ENCODE measurements at regions not wholly inside any gene's neighbourhood (a gene's known extent, or its start where the extent isn't known, plus 50 kb on each side); places are given as distances from the start of the nearest gene placed in this dataset.

- Histone ChIP-seq H3K27me3 (ENCODE audit: insufficient read depth, low read length, poor library complexity, severe bottlenecking) (no peaks in the 10 kb centered on the region), H4K20me1 (ENCODE audit: insufficient read depth, low read length, poor library complexity, severe bottlenecking) (no peaks in the 10 kb centered on the region), H3K9me2 (replicated peaks; ENCODE audit: low read depth, low read length) (no peaks in the 10 kb centered on the region; the same call in 1 of the 2 replicates), H3K4me2 (ENCODE audit: low read depth, low read length, poor library complexity, severe bottlenecking) (no peak overlapping the region), H3K9ac (ENCODE audit: low read depth, low read length, poor library complexity, severe bottlenecking) (no peak overlapping the region), H3K9me3 (ENCODE audit: insufficient read depth, low read depth, low read length) (no peaks in the 10 kb centered on the region), H3K79me2 (ENCODE audit: insufficient read depth, low read length) (no peaks in the 10 kb centered on the region), H3K4me1 (ENCODE audit: insufficient read depth, low read length, poor library complexity, severe bottlenecking) (no peaks in the 10 kb centered on the region), H2AFZ (ENCODE audit: low read length) (no peak overlapping the region), H3K36me3 (ENCODE audit: insufficient read depth, low read length) (no peaks in the 10 kb centered on the region), H3F3A (ENCODE audit: low read depth) (no peaks in the 10 kb centered on the region), H3K4me3 (ENCODE audit: low read length, poor library complexity, severe bottlenecking) (no peak overlapping the region)
- TF ChIP-seq EZH2phosphoT487 (IDR thresholded peaks at IDR 0.05; ENCODE audit: borderline replicate concordance) (no peak), CTCF (conservative IDR thresholded peaks at IDR 0.05; ENCODE audit: low read length) (no peak)
These were observed 168.1 kb downstream of the EFHB start for GRCh38 chr3:19765954-19766353.

- Histone ChIP-seq H3K4me1 (ENCODE audit: insufficient read depth, low read length, poor library complexity, severe bottlenecking) (peaks cover 5% of the 10 kb centered on the region), H3F3A (ENCODE audit: low read depth) (no peaks in the 10 kb centered on the region)
These were observed 176.2 kb downstream of the EFHB start for GRCh38 chr3:19757773-19758172.

GRCh38 chr3:19749448-19750017, 184.5 kb downstream of the EFHB start:
- Histone ChIP-seq H3K4me1 (ENCODE audit: insufficient read depth, low read length, poor library complexity, severe bottlenecking) (peaks cover 10% of the 10 kb centered on the region), H3K9me3 (ENCODE audit: insufficient read depth, low read depth, low read length) (no peaks in the 10 kb centered on the region; the same call in 1 of the 2 replicates), H3K9ac (ENCODE audit: low read depth, low read length, poor library complexity, severe bottlenecking) (no peak overlapping the region), H3K36me3 (ENCODE audit: insufficient read depth, low read length) (no peaks in the 10 kb centered on the region), H3F3A (ENCODE audit: low read depth) (no peaks in the 10 kb centered on the region), H3K9me2 (replicated peaks; ENCODE audit: low read depth, low read length) (no peaks in the 10 kb centered on the region), H3K4me3 (ENCODE audit: low read length, poor library complexity, severe bottlenecking) (no peak overlapping the region), H4K20me1 (ENCODE audit: insufficient read depth, low read length, poor library complexity, severe bottlenecking) (no peaks in the 10 kb centered on the region), H3K4me2 (ENCODE audit: low read depth, low read length, poor library complexity, severe bottlenecking) (no peak overlapping the region), H3K27me3 (ENCODE audit: insufficient read depth, low read length, poor library complexity, severe bottlenecking) (no peaks in the 10 kb centered on the region), H2AFZ (ENCODE audit: low read length) (no peak overlapping the region), H3K79me2 (ENCODE audit: insufficient read depth, low read length) (no peaks in the 10 kb centered on the region)
- TF ChIP-seq EZH2phosphoT487 (IDR thresholded peaks at IDR 0.05; ENCODE audit: borderline replicate concordance) (no peak), CTCF (conservative IDR thresholded peaks at IDR 0.05; ENCODE audit: low read length) (no peak)

More at GRCh38 chr3:19757773-19758172, 176.2 kb downstream of the EFHB start:
- no peaks in the 10 kb centered on the region for H3K36me3 ChIP-seq (ENCODE audit: insufficient read depth, low read length)
- no peaks in the 10 kb centered on the region for H3K9me3 ChIP-seq (ENCODE audit: insufficient read depth, low read depth, low read length)
- no peaks in the 10 kb centered on the region for H4K20me1 ChIP-seq (ENCODE audit: insufficient read depth, low read length, poor library complexity, severe bottlenecking)
- H3K9me2 ChIP-seq (replicated peaks; ENCODE audit: low read depth, low read length): no peaks in the 10 kb centered on the region
- H3K9ac ChIP-seq (ENCODE audit: low read depth, low read length, poor library complexity, severe bottlenecking): no peak overlapping the region
- H3K79me2 ChIP-seq (ENCODE audit: insufficient read depth, low read length): no peaks in the 10 kb centered on the region
- TF ChIP-seq CTCF (conservative IDR thresholded peaks at IDR 0.05; ENCODE audit: low read length) (no peak), EZH2phosphoT487 (IDR thresholded peaks at IDR 0.05; ENCODE audit: borderline replicate concordance) (no peak)
- H3K27me3 ChIP-seq (ENCODE audit: insufficient read depth, low read length, poor library complexity, severe bottlenecking): no peaks in the 10 kb centered on the region
- H2AFZ ChIP-seq (ENCODE audit: low read length): no peak overlapping the region
- H3K4me2 ChIP-seq (ENCODE audit: low read depth, low read length, poor library complexity, severe bottlenecking): no peak overlapping the region
- no peak overlapping the region for H3K4me3 ChIP-seq (ENCODE audit: low read length, poor library complexity, severe bottlenecking)
